GM18498 (cell line): ENCODE measurements at regions not wholly inside any gene's neighbourhood (a gene's known extent, or its start where the extent isn't known, plus 50 kb on each side); places are given as distances from the start of the nearest gene placed in this dataset.
A peak's percentile ranks its signal among the peaks of the same experiment; 100 is the strongest.

Experiments used
- ATAC-seq: cut with Tn5 transposase; IDR thresholded peaks from one replicate; pipeline ENCODE4 v1.9.1; 2021; ENCODE audit warnings: mild to moderate bottlenecking, moderate library complexity; ENCODE audit not compliant: unreplicated experiment

DNA sequence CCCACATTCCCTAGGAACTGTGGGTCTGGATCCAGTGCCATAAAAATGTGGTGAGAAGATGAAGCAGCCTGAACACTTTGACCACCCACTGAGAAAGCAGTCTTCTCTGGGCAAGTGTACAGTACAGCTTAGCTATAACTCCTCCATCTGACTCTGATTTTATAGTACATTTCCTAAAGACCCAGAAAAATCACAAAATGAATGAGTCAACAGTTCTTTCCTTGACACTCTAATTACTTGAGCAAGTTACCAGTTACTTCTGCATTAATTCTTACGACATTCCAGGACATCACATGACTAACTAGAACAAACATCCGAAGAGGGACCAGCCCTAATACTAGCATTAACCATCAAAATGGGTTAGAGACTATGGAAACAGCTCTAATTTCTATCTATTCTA is 148.1 kb upstream of the PEX5L start:
- no peak for ATAC-seq

DNA sequence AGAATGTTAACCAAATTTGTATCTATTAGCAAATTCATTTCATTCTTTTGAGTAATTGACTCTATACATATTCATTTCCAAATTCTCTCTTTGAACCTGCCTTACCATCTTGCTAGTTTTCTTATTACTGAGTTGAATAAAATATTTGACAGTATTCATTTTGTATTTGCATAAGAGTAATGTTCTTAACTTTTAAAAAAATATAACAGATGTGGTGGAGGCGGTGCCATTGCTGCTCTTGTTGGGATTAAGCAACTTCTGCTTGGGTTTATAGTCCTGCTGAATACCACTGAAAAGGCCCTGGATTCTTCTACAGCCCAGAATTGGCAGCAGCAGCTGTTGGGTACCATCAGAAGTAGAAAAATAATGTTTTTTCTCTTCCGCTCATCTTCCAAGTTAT is 148.9 kb upstream of the PEX5L start:
- no peak for ATAC-seq

DNA sequence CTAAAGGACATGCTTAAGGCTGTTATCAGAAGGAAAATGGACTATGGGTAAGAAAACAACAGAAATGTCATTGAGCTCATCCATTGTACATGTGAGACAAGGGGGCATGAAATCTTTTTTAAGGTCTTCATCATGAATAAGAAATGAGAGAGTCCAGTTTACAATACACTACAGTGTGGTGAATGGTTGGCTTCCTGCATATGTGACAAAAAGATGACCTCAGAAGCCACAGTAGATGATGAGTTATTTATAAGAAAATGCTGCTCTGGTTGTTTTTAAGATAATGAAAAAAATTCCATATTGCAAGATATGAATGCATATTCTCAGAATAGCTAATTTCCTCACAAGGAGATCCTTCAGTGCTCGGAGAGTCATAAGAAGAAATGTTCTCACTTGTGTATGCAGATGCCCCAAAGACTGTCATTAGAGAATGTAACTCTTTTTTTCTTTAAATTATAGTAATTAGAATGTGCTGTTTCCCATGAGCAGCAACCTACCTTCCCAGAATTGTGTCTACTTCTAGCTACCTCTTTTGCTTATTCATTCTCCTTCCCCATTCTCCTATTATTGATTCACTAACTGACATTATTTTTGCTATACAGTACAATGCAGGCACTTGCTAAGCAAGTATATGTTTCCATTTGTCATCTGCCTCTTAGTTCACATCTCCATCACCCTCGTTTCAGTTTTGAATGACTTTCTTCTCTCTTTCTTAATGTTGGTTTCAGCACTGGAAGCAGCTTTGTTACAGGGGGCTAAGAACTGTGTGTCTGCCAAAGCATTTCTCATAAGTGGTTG is 152.0 kb upstream of the PEX5L start:
- peak; percentile 63 for ATAC-seq

GRCh38 chr3:180189310-180189648 is 152.5 kb upstream of the PEX5L start:
- ATAC-seq = peak; percentile 24

- ATAC-seq = no peak
Measured at GRCh38 chr3:180196658-180197057, 159.9 kb upstream of the PEX5L start.

GRCh38 chr3:180199417-180199995 is 162.8 kb upstream of the PEX5L start:
- no peak for ATAC-seq

DNA sequence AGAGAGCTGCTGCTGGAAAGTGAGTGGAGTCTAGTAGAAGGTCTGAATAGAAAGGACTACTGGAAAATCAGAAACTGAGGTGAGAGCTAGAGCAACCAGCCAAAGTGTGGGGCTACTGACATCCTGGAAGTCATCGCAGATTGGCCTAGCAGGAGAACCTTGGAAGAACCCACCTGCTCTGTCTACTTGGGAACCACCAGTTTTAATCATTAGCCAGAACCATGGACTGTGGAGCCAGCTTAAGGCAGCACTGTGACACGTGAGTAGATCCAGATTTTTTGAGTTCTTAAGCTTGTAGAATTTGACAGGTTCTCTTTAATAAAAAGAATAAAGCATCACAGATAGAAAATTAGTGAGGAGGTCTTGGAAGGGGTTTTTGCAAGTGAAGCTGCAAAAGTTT is 179.1 kb upstream of the PEX5L start:
- no peak for ATAC-seq

GRCh38 chr3:180223268-180223667 is 186.5 kb upstream of the PEX5L start:
- ATAC-seq = no peak

DNA sequence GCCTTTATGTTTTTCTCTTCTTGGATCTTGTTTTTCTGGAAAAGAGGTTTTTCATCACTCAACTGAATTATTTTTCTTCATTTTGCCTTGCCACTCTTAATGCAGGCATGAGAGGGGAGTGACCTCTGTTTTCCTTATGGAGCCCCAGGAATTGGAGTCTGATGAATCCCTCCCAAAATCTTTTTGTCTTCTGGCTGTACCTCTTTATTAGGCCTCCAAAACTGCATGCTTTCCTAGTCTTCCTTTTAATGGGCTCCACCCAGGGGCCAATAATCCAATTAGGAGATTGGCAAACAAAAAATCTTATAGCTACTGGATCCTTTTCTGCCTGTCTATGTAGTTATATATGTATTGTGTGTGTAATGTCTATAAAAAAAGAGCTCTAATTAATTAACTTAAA is 192.4 kb upstream of the PEX5L start:
- no peak for ATAC-seq

DNA sequence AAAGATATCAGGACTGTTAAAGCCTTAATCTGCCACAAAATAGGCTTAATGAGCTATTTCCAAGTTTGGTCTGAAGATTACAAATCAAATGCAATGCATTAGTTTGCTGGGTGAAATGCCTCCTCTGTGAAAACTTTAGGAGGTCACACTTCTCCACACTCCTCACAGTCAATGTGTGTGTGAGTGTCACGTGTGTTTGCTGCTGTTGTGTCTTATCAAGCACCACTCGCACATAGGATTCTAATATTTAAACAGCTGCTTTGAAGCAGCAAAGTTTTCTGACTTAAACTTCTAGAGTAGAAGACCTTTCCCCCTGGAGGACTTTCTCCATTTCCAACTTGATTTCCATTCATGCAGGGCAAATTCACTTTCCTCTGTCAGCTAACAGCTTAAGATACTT is 203.2 kb upstream of the PEX5L start:
- no peak for ATAC-seq

- no peak for ATAC-seq
Measured at GRCh38 chr3:180246688-180247195, 210.0 kb upstream of the PEX5L start.

DNA sequence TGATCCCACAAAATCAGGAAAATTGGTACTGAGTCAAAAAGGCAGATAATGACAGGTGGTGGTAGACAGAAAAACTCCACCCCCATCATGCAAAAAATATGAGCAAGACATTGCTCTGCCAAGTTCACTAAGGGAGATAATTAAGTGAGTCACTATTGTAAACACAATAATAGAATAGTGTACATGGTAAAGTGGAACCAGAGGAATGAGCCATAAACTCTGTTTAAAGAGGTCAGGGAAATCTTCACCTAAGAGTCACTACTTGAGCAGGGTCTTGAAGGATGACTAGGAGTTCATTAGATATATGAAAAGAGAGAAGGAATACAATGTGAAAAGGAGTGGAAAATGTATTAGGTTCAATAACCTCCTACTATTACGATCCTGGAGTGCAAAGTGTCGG is 213.4 kb upstream of the PEX5L start:
- ATAC-seq = no peak

- ATAC-seq = no peak
Measured at GRCh38 chr3:180252683-180253082, 215.9 kb upstream of the PEX5L start.

- ATAC-seq = no peak
Measured at GRCh38 chr3:180253283-180253682, 216.5 kb upstream of the PEX5L start.

DNA sequence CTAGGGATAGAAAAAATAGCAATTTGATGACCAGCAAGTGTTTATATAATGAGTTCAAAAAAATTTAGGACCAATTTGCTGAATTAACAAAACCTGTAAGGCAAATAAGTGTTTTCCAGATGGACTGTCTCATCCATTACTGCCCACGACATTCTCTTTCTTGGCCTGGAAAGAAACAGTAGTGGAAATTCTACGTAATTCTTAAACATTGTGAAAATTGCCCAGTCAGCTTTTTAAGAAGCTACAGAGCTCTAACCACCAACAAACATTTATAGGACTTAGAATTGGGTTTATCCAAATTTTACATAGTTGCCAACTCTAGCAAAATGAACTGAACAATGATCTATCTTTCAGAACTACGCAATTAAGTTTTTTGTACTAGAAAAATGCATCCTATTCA is 227.7 kb upstream of the PEX5L start:
- no peak for ATAC-seq

- ATAC-seq = no peak
Measured at GRCh38 chr3:180265551-180265950, 228.8 kb upstream of the PEX5L start.

DNA sequence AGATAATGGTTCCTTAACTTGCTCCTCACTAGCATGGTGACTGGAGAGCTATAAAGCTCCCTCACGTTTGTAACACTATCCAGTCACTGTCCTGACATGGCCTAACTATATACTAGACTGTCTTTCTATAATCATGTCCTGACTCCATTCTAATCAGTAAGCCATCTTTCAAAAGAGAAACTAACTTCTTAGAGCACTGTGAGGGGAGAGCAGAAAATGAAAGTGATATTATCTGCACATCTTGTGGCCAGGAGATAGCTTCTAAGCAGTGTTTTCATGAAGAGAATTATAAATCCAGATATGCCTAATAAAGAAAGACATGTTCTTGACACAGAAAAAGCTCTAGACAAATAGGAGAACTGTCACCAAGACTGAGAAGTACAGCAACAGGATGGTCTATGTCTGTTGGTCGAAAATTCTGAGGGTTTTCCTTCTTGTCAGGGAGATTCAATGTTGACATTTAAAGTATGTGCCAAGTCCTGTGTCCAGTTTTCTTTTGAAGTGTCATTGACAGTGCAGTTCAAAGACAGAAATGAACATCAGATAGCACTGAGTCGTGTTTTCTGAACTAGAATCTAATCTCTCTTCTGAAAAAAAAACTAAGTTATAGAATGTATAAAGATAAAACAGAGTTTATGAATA is 230.6 kb upstream of the PEX5L start:
- ATAC-seq = peak; percentile 100

DNA sequence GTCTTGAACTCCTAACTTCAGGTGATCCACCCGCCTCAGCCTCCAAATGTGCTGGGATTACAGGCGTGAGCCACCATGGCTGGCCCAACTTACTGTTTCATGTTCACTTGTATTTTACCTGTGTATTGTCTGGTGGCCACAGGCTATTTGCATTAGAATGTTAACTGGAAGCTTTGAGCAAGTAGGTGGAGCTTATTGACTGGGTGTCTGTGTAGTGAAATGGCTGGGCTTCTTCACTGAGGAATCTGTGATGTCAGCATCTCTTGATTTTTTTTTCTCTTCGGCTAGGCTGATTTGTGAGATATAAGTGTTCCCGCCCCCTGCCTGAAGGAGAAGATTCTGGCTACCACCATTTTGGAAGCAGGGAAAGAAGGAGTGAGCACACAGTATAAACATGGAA is 237.8 kb upstream of the PEX5L start:
- no peak for ATAC-seq

- no peak for ATAC-seq
Measured at GRCh38 chr3:180275176-180275575, 238.4 kb upstream of the PEX5L start.

GRCh38 chr3:180277041-180277440 is 240.3 kb upstream of the PEX5L start:
- ATAC-seq = no peak

DNA sequence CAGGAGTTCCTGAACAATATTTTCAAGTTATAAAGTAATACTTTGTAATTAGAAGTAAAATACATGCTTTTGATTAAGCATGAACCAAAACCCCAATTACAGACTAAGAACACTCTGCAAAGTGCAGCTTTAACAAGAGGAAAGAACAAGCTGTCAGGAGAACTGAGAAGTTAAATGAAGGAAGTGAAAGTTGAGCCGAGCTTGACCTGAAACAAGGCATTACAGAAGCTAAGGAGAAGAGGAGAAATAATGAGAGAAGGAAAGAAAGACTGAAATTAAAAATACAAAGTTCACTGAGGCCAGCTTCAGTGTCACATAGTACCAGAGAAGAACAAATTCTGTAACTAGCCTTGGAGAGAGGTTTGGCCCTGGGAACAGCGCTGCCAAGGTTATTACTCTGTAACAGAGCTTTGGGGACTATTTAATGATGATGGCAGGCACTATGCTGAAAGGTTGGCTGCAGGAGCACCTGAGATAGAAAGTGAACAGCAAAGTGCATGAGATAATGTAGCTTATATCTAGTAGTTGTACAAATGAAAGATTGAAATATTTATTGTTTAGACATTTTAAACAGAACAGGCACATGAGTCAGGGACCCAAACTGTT is 241.9 kb upstream of the PEX5L start:
- peak; percentile 99 for ATAC-seq

DNA sequence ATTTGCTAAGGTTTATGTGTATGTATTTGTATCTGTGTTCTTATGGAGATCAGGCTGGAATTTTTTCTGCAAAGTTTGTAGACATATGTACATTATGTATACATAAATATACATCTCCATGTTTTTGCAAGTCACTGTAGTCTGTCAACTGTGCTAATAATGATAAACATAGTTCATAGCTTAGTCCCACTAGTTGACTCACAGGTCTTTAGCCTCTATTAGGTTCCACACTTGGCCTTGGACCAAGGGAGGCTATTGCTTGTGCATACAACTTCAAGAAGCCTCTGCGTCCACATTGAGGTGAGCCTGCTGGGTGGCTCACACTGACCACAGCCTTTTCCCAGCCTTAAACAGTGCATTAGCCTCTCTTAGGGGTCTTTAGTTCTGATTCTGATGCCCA is 243.8 kb upstream of the PEX5L start:
- ATAC-seq = no peak
